ENCODE measurements at regions not wholly inside any gene's neighbourhood (a gene's known extent, or its start where the extent isn't known, plus 50 kb on each side); places are given as distances from the start of the nearest gene placed in this dataset.

DNA sequence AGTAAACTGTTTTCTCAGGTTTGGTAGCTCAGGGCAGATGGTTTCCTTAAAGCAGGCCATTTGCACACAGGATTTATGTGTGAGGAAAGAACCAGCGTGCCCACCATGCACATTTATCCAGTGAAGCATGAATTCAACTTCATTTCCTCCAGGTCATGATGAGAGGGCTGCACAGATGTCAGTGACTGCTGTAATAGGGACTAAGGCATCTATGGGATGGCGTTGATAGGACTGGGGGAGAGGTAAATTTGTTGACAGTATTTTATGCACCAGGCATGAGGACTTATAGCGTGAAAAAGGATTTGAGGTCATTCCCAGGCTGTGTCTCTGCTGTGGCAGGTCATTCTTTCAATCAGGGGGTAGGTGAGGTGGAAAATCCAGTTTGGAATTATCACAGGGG lies 302.9 kb downstream of the XPNPEP1 start:
- intact Hi-C loops (cut with micrococcal nuclease) = no loop called here
- Histone ChIP-seq H3K27ac (ENCODE audit: low read length in 2 of 2) (no peak overlapping the region), H3K4me1 (ENCODE audit: control insufficient read depth in 2 of 2, insufficient read depth in 2 of 2, low read length in 2 of 2) (no peaks in the 10 kb centered on the region), H3K79me2 (ENCODE audit: control insufficient read depth, insufficient read depth, low read length) (no peaks in the 10 kb centered on the region), H3K36me3 (replicated peaks in 1 of 2; ENCODE audit: control extremely low read depth in 1 of 2, control insufficient read depth in 1 of 2, extremely low read depth in 1 of 2, insufficient read depth in 2 of 2, low read length in 1 of 2) (no peaks in the 10 kb centered on the region), H3K27me3 (replicated peaks in 1 of 4; ENCODE audit: control extremely low read depth in 1 of 4, control insufficient read depth in 3 of 4, insufficient read depth in 4 of 4, low read length in 3 of 4) (no peaks in the 10 kb centered on the region), H3K9ac (ENCODE audit: low read length) (no peak overlapping the region), H4K20me1 (ENCODE audit: control insufficient read depth, insufficient read depth, low read length, poor library complexity, severe bottlenecking) (no peaks in the 10 kb centered on the region), H3K4me3 (ENCODE audit: control extremely low read depth in 1 of 5, extremely low read depth in 1 of 5, insufficient read depth in 1 of 5, low read depth in 2 of 5, low read length in 4 of 5) (no peak overlapping the region), H2AFZ (ENCODE audit: insufficient read depth, low read depth, low read length, poor library complexity, severe bottlenecking) (no peak overlapping the region), H3K9me3 (ENCODE audit: control extremely low read depth in 1 of 3, control insufficient read depth in 2 of 3, insufficient read depth in 1 of 3, low read length in 2 of 3) (no peaks in the 10 kb centered on the region), H3K4me2 (replicated peaks; ENCODE audit: low read depth, low read length, poor library complexity, severe bottlenecking) (no peak overlapping the region)
- Mint-ChIP-seq H3K27me3 (no peaks in the 10 kb centered on the region), H3K4me3 (no peak overlapping the region), H3K27ac (no peak overlapping the region), H3K4me1 (no peaks in the 10 kb centered on the region), H3K9me3 (ENCODE audit: insufficient read depth) (no peaks in the 10 kb centered on the region)
- DNase-seq (no peak), ATAC-seq (ENCODE audit: low read depth) (no peak)
- ChIA-PET POLR2A (no interaction called here), CTCF (no interaction called here)
- no peak for TF ChIP-seq EZH2 (IDR thresholded peaks at IDR 0.05; ENCODE audit: borderline replicate concordance, insufficient read depth, low read depth, low read length, poor library complexity, severe bottlenecking)
- TF ChIP-seq, protein P1, sequence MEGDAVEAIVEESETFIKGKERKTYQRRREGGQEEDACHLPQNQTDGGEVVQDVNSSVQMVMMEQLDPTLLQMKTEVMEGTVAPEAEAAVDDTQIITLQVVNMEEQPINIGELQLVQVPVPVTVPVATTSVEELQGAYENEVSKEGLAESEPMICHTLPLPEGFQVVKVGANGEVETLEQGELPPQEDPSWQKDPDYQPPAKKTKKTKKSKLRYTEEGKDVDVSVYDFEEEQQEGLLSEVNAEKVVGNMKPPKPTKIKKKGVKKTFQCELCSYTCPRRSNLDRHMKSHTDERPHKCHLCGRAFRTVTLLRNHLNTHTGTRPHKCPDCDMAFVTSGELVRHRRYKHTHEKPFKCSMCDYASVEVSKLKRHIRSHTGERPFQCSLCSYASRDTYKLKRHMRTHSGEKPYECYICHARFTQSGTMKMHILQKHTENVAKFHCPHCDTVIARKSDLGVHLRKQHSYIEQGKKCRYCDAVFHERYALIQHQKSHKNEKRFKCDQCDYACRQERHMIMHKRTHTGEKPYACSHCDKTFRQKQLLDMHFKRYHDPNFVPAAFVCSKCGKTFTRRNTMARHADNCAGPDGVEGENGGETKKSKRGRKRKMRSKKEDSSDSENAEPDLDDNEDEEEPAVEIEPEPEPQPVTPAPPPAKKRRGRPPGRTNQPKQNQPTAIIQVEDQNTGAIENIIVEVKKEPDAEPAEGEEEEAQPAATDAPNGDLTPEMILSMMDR (IDR thresholded peaks at IDR 0.05) = no peak
- 36% methylated on average over 2 of the region's 3 CpGs for WGBS (ENCODE audit: insufficient coverage)

DNA sequence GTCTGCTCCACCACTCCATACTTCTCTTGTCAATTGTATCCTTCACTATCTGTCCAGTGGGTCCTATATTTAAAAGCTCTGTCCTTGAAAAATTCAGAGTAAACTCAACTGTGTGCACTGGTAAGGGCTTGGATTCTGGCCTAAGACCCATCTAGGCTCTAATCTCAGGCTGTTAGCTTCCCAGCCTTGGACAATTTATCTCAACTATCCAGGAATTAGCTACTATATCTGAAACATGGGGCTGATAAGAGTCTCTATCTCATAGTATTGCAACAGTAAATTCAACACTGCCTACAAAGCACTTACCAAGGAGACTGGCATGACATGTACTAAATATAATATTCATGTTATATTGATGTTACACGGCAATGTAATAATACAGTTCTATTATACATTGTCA lies 303.4 kb downstream of the XPNPEP1 start:
- Histone ChIP-seq H3K9me3 (ENCODE audit: control extremely low read depth in 1 of 3, control insufficient read depth in 2 of 3, insufficient read depth in 1 of 3, low read length in 2 of 3) (no peaks in the 10 kb centered on the region), H3K4me3 (ENCODE audit: control extremely low read depth in 1 of 5, extremely low read depth in 1 of 5, insufficient read depth in 1 of 5, low read depth in 2 of 5, low read length in 4 of 5) (no peak overlapping the region), H2AFZ (ENCODE audit: insufficient read depth, low read depth, low read length, poor library complexity, severe bottlenecking) (no peak overlapping the region), H3K4me1 (ENCODE audit: control insufficient read depth in 2 of 2, insufficient read depth in 2 of 2, low read length in 2 of 2) (no peaks in the 10 kb centered on the region), H3K27me3 (replicated peaks in 1 of 4; ENCODE audit: control extremely low read depth in 1 of 4, control insufficient read depth in 3 of 4, insufficient read depth in 4 of 4, low read length in 3 of 4) (no peaks in the 10 kb centered on the region), H3K4me2 (replicated peaks; ENCODE audit: low read depth, low read length, poor library complexity, severe bottlenecking) (no peak overlapping the region), H3K27ac (ENCODE audit: low read length in 2 of 2) (no peak overlapping the region), H3K9ac (ENCODE audit: low read length) (no peak overlapping the region), H3K36me3 (replicated peaks in 1 of 2; ENCODE audit: control extremely low read depth in 1 of 2, control insufficient read depth in 1 of 2, extremely low read depth in 1 of 2, insufficient read depth in 2 of 2, low read length in 1 of 2) (no peaks in the 10 kb centered on the region), H4K20me1 (ENCODE audit: control insufficient read depth, insufficient read depth, low read length, poor library complexity, severe bottlenecking) (no peaks in the 10 kb centered on the region), H3K79me2 (ENCODE audit: control insufficient read depth, insufficient read depth, low read length) (no peaks in the 10 kb centered on the region)
- no peak overlapping the region for H3K27ac Mint-ChIP-seq
- DNase-seq (no peak), ATAC-seq (ENCODE audit: low read depth) (no peak)
- no peaks in the 10 kb centered on the region for H3K4me1 Mint-ChIP-seq
- no peak overlapping the region for H3K4me3 Mint-ChIP-seq
- CTCF ChIA-PET = no interaction called here
- intact Hi-C loops (cut with micrococcal nuclease) = no loop called here
- WGBS (ENCODE audit: insufficient coverage) = no CpG with 5 or more reads among the region's 1 CpG
- no peaks in the 10 kb centered on the region for H3K27me3 Mint-ChIP-seq
- TF ChIP-seq EZH2 (IDR thresholded peaks at IDR 0.05; ENCODE audit: borderline replicate concordance, insufficient read depth, low read depth, low read length, poor library complexity, severe bottlenecking) = no peak
- TF ChIP-seq, protein P1 (IDR thresholded peaks at IDR 0.05) = no peak
- POLR2A ChIA-PET = no interaction called here
- H3K9me3 Mint-ChIP-seq (ENCODE audit: insufficient read depth) = no peaks in the 10 kb centered on the region

Measured in B cell (primary cell).